SU-DHL-6 (cell line): ENCODE measurements at regions not wholly inside any gene's neighbourhood (a gene's known extent, or its start where the extent isn't known, plus 50 kb on each side); places are given as distances from the start of the nearest gene placed in this dataset.

ENCODE experiments used
- CTCF ChIP-seq: fragments of 200-600 bp; sonication (generic); IDR thresholded peaks from one replicate; pipeline ENCODE4 v1.5.1; 2017; ENCODE audit warnings: antibody characterized with exemption, mild to moderate bottlenecking, low read length, moderate library complexity; ENCODE audit not compliant: insufficient read depth, poor library complexity, severe bottlenecking
- EZH2phosphoT487 ChIP-seq: fragments of 200-600 bp; sonication (generic), shearing (Covaris generic); conservative IDR thresholded peaks from 2 replicates; pipeline ENCODE4 v1.6.1; 2018; ENCODE audit warnings: mild to moderate bottlenecking, antibody characterized with exemption, low read length, moderate library complexity, mixed read lengths

- no peak for TF ChIP-seq CTCF
- TF ChIP-seq EZH2phosphoT487 = no peak
These were observed 129.6 kb upstream of the GPR149 start for GRCh38 chr3:154559623-154560022.
